Liver (tissue), 8 donors: ENCODE measurements at regions not wholly inside any gene's neighbourhood (a gene's known extent, or its start where the extent isn't known, plus 50 kb on each side); places are given as distances from the start of the nearest gene placed in this dataset.

Experiments used
- DNase-seq: peaks from one replicate; pipeline ENCODE4 v3.0.0-alpha.2; 2017; ENCODE audit warnings: low spot score
- H3K27ac ChIP-seq, 2 donors: one replicate each; pipeline ENCODE4 v1.7.0; 2013; ENCODE audit warnings: inconsistent platforms in 2 of 2, low read length in 2 of 2, control low read depth in 1 of 2, low read depth in 1 of 2, mild to moderate bottlenecking in 1 of 2
- H3K27me3 ChIP-seq, 4 donors: one replicate each; pipeline versions ENCODE4 v1.6.1 to v1.7.0; 2013; ENCODE audit warnings: low read length in 3 of 4, inconsistent platforms in 1 of 4, mild to moderate bottlenecking in 1 of 4, moderate library complexity in 1 of 4; ENCODE audit not compliant: control insufficient read depth in 4 of 4, insufficient read depth in 4 of 4
- H3K36me3 ChIP-seq, 4 donors: one replicate each; pipeline versions ENCODE4 v1.6.1 to v1.7.0; 2013; ENCODE audit warnings: low read length in 3 of 4, mild to moderate bottlenecking in 3 of 4, low read depth in 1 of 4, moderate library complexity in 1 of 4; ENCODE audit not compliant: control insufficient read depth in 4 of 4, insufficient read depth in 3 of 4
- H3K4me1 ChIP-seq, 4 donors: one replicate each; pipeline versions ENCODE4 v1.6.1 to v1.7.0; 2013; ENCODE audit warnings: low read length in 3 of 4, mild to moderate bottlenecking in 3 of 4, moderate library complexity in 1 of 4; ENCODE audit not compliant: control insufficient read depth in 4 of 4, insufficient read depth in 4 of 4
- H3K4me3 ChIP-seq, 3 donors: one replicate each; pipeline versions ENCODE4 v1.6.1 to v1.7.0; 2013; ENCODE audit warnings: low read length in 3 of 3, control low read depth in 1 of 3, low read depth in 1 of 3, mild to moderate bottlenecking in 1 of 3
- H3K9ac ChIP-seq, 2 donors: one replicate each; pipeline ENCODE4 v1.7.0; 2013; ENCODE audit warnings: low read length in 2 of 2, mild to moderate bottlenecking in 2 of 2, moderate library complexity in 2 of 2, control low read depth in 1 of 2, low read depth in 1 of 2
- H3K9me3 ChIP-seq, 4 donors: one replicate each; pipeline versions ENCODE4 v1.6.1 to v1.7.0; 2013; ENCODE audit warnings: low read length in 3 of 4; ENCODE audit not compliant: control insufficient read depth in 4 of 4
- EGR1 ChIP-seq, 2 donors: IDR thresholded peaks; 2 replicates each; pipeline ENCODE4 v1.6.1; 2016 to 2018; ENCODE audit warnings: antibody characterized with exemption in 2 of 2, low read depth in 2 of 2
- FOXA1 ChIP-seq: IDR thresholded peaks from 2 replicates; pipeline ENCODE4 v1.6.1; 2016; ENCODE audit warnings: antibody characterized with exemption
- GABPA ChIP-seq, 2 donors: IDR thresholded peaks in 1 of 2; conservative IDR thresholded peaks in 1 of 2; 2 replicates each; pipeline ENCODE4 v1.6.1; 2016; ENCODE audit warnings: antibody characterized with exemption in 2 of 2, mild to moderate bottlenecking in 1 of 2, moderate library complexity in 1 of 2
- HNF4A ChIP-seq, 2 donors: conservative IDR thresholded peaks; 2 replicates each; pipeline ENCODE4 v1.6.1; 2016; ENCODE audit warnings: antibody characterized with exemption in 2 of 2, mild to moderate bottlenecking in 2 of 2
- HNF4G ChIP-seq: IDR thresholded peaks from 2 replicates; pipeline ENCODE4 v1.6.1; 2016; ENCODE audit warnings: antibody characterized with exemption
- JUND ChIP-seq, 2 donors: IDR thresholded peaks; 2 replicates each; pipeline ENCODE4 v1.6.1; 2016; ENCODE audit warnings: antibody characterized with exemption in 2 of 2
- RAD21 ChIP-seq, 2 donors: IDR thresholded peaks; 2 replicates each; pipeline ENCODE4 v1.6.1; 2016; ENCODE audit warnings: antibody characterized with exemption in 2 of 2, mild to moderate bottlenecking in 2 of 2
- RXRA ChIP-seq, 2 donors: IDR thresholded peaks; 2 replicates each; pipeline ENCODE4 v1.6.1; 2017 to 2018; ENCODE audit warnings: antibody characterized with exemption in 2 of 2, mild to moderate bottlenecking in 1 of 2
- SP1 ChIP-seq: IDR thresholded peaks from 2 replicates; pipeline ENCODE4 v1.6.1; 2018; ENCODE audit warnings: antibody characterized with exemption, mild to moderate bottlenecking
- TAF1 ChIP-seq: conservative IDR thresholded peaks from 2 replicates; pipeline ENCODE4 v1.6.1; 2016; ENCODE audit warnings: antibody characterized with exemption, mild to moderate bottlenecking
- YY1 ChIP-seq: IDR thresholded peaks from 2 replicates; pipeline ENCODE4 v1.6.1; 2016; ENCODE audit warnings: antibody characterized with exemption, mild to moderate bottlenecking
- WGBS: extraction: QIAGEN DNeasy Blood & Tissue Kit; methylation state at CpG from one replicate; pipeline ENCODE4 v1.1.7; 2013; 5-methylcytosine and 5-hydroxymethylcytosine counted together
- TF ChIP-seq, protein P1 (sequence below): fragments of 150-350 bp; IDR thresholded peaks from 2 replicates; pipeline ENCODE4 v1.5.1; 2017; ENCODE audit warnings: improper control_type of control experiment, low read depth, low read length; ENCODE audit not compliant: missing input control
- TF ChIP-seq, protein P2 (sequence below): IDR thresholded peaks from 2 replicates; pipeline ENCODE4 v1.6.1; 2016; ENCODE audit warnings: antibody characterized with exemption, mild to moderate bottlenecking
- TF ChIP-seq, protein P3 (sequence below): IDR thresholded peaks from 2 replicates; pipeline ENCODE4 v1.6.1; 2016; ENCODE audit warnings: antibody characterized with exemption
- TF ChIP-seq, protein P4 (sequence below): IDR thresholded peaks from 2 replicates; pipeline ENCODE4 v1.6.1; 2016; ENCODE audit warnings: antibody characterized with exemption
- donor health status: healthy.
- donor health status: healthy.
- donor health status: healthy.
- donor health status: healthy.
- donor health status: healthy.

DNA sequence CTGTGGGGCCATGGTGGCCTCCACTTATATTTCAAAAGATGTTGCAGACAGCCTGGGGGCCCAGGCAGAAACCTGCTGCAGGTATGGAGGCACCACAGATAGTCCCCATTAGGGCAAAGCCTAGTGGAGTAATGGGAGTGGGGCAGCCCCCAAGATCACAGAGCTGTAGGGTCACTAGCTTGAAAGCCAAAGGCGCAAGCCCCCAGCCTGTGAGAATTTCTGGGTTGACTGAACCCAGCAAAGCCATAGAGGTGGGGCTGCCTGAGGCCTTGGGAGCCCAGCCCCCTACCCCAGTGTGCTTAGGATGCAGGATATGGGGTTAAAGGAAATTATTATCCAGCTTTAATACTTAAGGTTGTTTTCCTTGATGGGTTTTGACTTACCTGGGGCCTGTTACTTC, 165.3 kb upstream of the FBN2 start:
- Histone ChIP-seq H3K4me3 (no peak overlapping the region), H3K4me1 (no peaks in the 10 kb centered on the region), H3K9me3 (no peaks in the 10 kb centered on the region), H3K27me3 (no peaks in the 10 kb centered on the region), H3K27ac (no peak overlapping the region), H3K36me3 (no peaks in the 10 kb centered on the region), H3K9ac (no peak overlapping the region)
- WGBS = 77% methylated on average over 1 of the region's 1 CpG
- no peak for DNase-seq
- no peak for TF ChIP-seq FOXA1
- TF ChIP-seq, protein P1, sequence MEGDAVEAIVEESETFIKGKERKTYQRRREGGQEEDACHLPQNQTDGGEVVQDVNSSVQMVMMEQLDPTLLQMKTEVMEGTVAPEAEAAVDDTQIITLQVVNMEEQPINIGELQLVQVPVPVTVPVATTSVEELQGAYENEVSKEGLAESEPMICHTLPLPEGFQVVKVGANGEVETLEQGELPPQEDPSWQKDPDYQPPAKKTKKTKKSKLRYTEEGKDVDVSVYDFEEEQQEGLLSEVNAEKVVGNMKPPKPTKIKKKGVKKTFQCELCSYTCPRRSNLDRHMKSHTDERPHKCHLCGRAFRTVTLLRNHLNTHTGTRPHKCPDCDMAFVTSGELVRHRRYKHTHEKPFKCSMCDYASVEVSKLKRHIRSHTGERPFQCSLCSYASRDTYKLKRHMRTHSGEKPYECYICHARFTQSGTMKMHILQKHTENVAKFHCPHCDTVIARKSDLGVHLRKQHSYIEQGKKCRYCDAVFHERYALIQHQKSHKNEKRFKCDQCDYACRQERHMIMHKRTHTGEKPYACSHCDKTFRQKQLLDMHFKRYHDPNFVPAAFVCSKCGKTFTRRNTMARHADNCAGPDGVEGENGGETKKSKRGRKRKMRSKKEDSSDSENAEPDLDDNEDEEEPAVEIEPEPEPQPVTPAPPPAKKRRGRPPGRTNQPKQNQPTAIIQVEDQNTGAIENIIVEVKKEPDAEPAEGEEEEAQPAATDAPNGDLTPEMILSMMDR = no peak
- TF ChIP-seq YY1 = no peak
- TF ChIP-seq GABPA (IDR thresholded peaks at IDR 0.05 in 1 of 2, conservative IDR thresholded peaks at IDR 0.05 in 1 of 2) = no peak
- TF ChIP-seq EGR1 (IDR thresholded peaks at IDR 0.05; ENCODE audit: low read depth in 2 of 2) = no peak
- no peak for TF ChIP-seq RAD21 (IDR thresholded peaks at IDR 0.05)
- TF ChIP-seq TAF1 = no peak
- TF ChIP-seq HNF4A (conservative IDR thresholded peaks at IDR 0.05) = no peak

DNA sequence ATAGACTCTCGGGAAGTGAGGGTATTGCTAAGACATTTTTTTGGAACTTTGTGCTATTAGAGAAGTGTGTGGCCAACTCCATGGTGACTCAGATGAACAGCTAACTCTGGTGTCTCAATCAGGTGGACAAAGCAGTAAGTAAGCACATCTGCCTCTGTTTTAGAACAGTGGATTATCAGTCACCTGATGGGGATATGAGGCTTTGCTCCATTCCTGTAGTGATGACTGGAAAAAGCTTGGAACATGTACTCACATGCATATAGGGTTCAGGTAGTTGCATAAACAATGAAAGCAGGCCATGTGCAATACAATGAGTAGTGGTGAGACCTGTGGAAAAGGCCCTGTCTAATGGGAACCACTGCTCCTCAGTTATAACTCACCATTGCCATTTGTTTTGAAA, 168.2 kb upstream of the FBN2 start:
- TF ChIP-seq TAF1 (no peak), HNF4A (conservative IDR thresholded peaks at IDR 0.05) (no peak), FOXA1 (no peak), EGR1 (IDR thresholded peaks at IDR 0.05; ENCODE audit: low read depth in 2 of 2) (no peak), YY1 (no peak), RXRA (IDR thresholded peaks at IDR 0.05) (no peak), GABPA (IDR thresholded peaks at IDR 0.05 in 1 of 2, conservative IDR thresholded peaks at IDR 0.05 in 1 of 2) (no peak), JUND (IDR thresholded peaks at IDR 0.05) (no peak), RAD21 (IDR thresholded peaks at IDR 0.05) (no peak)
- TF ChIP-seq, protein P2, sequence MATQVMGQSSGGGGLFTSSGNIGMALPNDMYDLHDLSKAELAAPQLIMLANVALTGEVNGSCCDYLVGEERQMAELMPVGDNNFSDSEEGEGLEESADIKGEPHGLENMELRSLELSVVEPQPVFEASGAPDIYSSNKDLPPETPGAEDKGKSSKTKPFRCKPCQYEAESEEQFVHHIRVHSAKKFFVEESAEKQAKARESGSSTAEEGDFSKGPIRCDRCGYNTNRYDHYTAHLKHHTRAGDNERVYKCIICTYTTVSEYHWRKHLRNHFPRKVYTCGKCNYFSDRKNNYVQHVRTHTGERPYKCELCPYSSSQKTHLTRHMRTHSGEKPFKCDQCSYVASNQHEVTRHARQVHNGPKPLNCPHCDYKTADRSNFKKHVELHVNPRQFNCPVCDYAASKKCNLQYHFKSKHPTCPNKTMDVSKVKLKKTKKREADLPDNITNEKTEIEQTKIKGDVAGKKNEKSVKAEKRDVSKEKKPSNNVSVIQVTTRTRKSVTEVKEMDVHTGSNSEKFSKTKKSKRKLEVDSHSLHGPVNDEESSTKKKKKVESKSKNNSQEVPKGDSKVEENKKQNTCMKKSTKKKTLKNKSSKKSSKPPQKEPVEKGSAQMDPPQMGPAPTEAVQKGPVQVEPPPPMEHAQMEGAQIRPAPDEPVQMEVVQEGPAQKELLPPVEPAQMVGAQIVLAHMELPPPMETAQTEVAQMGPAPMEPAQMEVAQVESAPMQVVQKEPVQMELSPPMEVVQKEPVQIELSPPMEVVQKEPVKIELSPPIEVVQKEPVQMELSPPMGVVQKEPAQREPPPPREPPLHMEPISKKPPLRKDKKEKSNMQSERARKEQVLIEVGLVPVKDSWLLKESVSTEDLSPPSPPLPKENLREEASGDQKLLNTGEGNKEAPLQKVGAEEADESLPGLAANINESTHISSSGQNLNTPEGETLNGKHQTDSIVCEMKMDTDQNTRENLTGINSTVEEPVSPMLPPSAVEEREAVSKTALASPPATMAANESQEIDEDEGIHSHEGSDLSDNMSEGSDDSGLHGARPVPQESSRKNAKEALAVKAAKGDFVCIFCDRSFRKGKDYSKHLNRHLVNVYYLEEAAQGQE = no peak
- H3K27ac ChIP-seq = no peak overlapping the region
- H3K9ac ChIP-seq = no peak overlapping the region
- no peak for DNase-seq
- 91% methylated on average over 1 of the region's 1 CpG for WGBS
- no peaks in the 10 kb centered on the region for H3K4me1 ChIP-seq
- H3K36me3 ChIP-seq = no peaks in the 10 kb centered on the region
- H3K9me3 ChIP-seq = no peaks in the 10 kb centered on the region
- H3K4me3 ChIP-seq = no peak overlapping the region
- no peaks in the 10 kb centered on the region for H3K27me3 ChIP-seq

DNA sequence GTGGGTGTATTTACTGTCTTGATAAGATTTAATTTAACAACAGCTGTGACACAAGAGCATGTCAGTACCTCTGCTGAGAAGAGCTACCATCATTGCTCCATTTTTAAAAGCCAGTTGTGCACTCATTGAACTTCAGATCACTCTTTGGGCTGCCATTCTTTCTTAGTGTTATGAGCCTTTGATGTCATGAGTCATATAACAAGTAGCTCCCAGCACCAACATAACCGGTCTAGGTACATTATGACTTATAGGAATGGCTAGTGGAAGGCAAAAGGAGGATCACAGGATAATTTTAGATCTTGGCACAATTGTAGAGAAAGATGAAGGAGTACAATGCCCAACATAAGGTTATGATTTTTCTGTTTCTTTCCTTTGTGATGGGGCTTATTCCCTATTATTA, 170.8 kb upstream of the FBN2 start:
- WGBS = 80% methylated on average over 1 of the region's 1 CpG
- Histone ChIP-seq H3K27ac (no peak overlapping the region), H3K9me3 (peaks cover 0 to 3% (median 0%) of the 10 kb centered on the region in 4 donors), H3K27me3 (no peaks in the 10 kb centered on the region), H3K4me3 (no peak overlapping the region), H3K4me1 (no peaks in the 10 kb centered on the region), H3K36me3 (no peaks in the 10 kb centered on the region), H3K9ac (no peak overlapping the region)
- DNase-seq = no peak
- TF ChIP-seq, protein P2 = no peak
- TF ChIP-seq YY1 (no peak), TAF1 (no peak), HNF4G (no peak), SP1 (no peak), RAD21 (IDR thresholded peaks at IDR 0.05) (no peak), JUND (IDR thresholded peaks at IDR 0.05) (no peak), EGR1 (IDR thresholded peaks at IDR 0.05; ENCODE audit: low read depth in 2 of 2) (no peak), RXRA (IDR thresholded peaks at IDR 0.05) (no peak), HNF4A (conservative IDR thresholded peaks at IDR 0.05) (no peak)
- TF ChIP-seq, protein P3, sequence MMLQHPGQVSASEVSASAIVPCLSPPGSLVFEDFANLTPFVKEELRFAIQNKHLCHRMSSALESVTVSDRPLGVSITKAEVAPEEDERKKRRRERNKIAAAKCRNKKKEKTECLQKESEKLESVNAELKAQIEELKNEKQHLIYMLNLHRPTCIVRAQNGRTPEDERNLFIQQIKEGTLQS = no peak
- TF ChIP-seq, protein P4, sequence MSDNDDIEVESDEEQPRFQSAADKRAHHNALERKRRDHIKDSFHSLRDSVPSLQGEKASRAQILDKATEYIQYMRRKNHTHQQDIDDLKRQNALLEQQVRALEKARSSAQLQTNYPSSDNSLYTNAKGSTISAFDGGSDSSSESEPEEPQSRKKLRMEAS = no peak
- TF ChIP-seq, protein P1 = no peak
